OCI-LY3 (cell line): ENCODE measurements at regions not wholly inside any gene's neighbourhood (a gene's known extent, or its start where the extent isn't known, plus 50 kb on each side); places are given as distances from the start of the nearest gene placed in this dataset.

Source experiments
- H2AFZ ChIP-seq: fragments of 200-600, 300-600 bp; shearing (Covaris generic); 2 replicates; pipeline ENCODE4 v1.6.0; 2014; ENCODE audit warnings: antibody characterized with exemption, low read depth, low read length
- H3K27ac ChIP-seq: fragments of 200-600, 300-600 bp; sonication (generic); 2 replicates; pipeline ENCODE4 v1.5.1; 2014; ENCODE audit warnings: mild to moderate bottlenecking, low read length, moderate library complexity, mixed read lengths
- H3K27me3 ChIP-seq: fragments of 200-600, 300-600 bp; sonication (generic); 2 replicates; pipeline ENCODE4 v1.6.1; 2014; ENCODE audit warnings: low read depth, low read length, mixed read lengths
- H3K36me3 ChIP-seq: fragments of 200-600, 300-600 bp; sonication (generic); replicated peaks from 2 replicates; pipeline ENCODE3; 2014; ENCODE audit warnings: low read depth, low read length, mixed read lengths
- H3K4me1 ChIP-seq: fragments of 300-600, 200-600 bp; sonication (generic); 2 replicates; pipeline ENCODE4 v1.6.1; 2014; ENCODE audit warnings: low read length, mixed read lengths
- H3K4me2 ChIP-seq: fragments of 200-600, 300-600 bp; sonication (generic); 2 replicates; pipeline ENCODE4 v1.6.1; 2014; ENCODE audit warnings: low read length, mixed read lengths
- H3K4me3 ChIP-seq: fragments of 300-600, 200-600 bp; sonication (generic); 2 replicates; pipeline ENCODE4 v1.5.1; 2014; ENCODE audit warnings: antibody characterized with exemption, mild to moderate bottlenecking, low read length, moderate library complexity
- H3K79me2 ChIP-seq: fragments of 300-600, 200-600 bp; shearing (Covaris generic); 2 replicates; pipeline ENCODE4 v1.6.1; 2014; ENCODE audit warnings: mild to moderate bottlenecking, low read length, mixed read lengths
- H3K9ac ChIP-seq: fragments of 300-600, 200-600 bp; shearing (Covaris generic); 2 replicates; pipeline ENCODE4 v1.6.0; 2014; ENCODE audit warnings: mild to moderate bottlenecking, low read length, moderate library complexity
- H3K9me3 ChIP-seq: fragments of 200-600, 300-600 bp; shearing (Covaris generic); 2 replicates; pipeline ENCODE4 v1.6.1; 2014; ENCODE audit warnings: low read length, mixed read lengths; ENCODE audit not compliant: insufficient read depth
- H4K20me1 ChIP-seq: fragments of 200-600, 300-600 bp; sonication (generic); 2 replicates; pipeline ENCODE4 v1.6.1; 2016; ENCODE audit warnings: low read length, mixed read lengths; ENCODE audit not compliant: insufficient read depth
- EZH2phosphoT487 ChIP-seq: fragments of 200-600 bp; shearing (Covaris generic); IDR thresholded peaks from 2 replicates; pipeline ENCODE4 v1.6.1; 2018; ENCODE audit warnings: antibody characterized with exemption, mixed run types, low read depth
- TF ChIP-seq, protein P1 (sequence below): fragments of 200-600, 300-600 bp; sonication (generic); IDR thresholded peaks from 2 replicates; pipeline ENCODE4 v1.5.1; 2014; ENCODE audit warnings: antibody characterized with exemption, low read length, low read depth

GRCh38 chr3:99186016-99186415 is 284.5 kb upstream of the DCBLD2 start:
- H3K4me3 ChIP-seq = no peak overlapping the region
- TF ChIP-seq EZH2phosphoT487 = no peak
- TF ChIP-seq, protein P1, sequence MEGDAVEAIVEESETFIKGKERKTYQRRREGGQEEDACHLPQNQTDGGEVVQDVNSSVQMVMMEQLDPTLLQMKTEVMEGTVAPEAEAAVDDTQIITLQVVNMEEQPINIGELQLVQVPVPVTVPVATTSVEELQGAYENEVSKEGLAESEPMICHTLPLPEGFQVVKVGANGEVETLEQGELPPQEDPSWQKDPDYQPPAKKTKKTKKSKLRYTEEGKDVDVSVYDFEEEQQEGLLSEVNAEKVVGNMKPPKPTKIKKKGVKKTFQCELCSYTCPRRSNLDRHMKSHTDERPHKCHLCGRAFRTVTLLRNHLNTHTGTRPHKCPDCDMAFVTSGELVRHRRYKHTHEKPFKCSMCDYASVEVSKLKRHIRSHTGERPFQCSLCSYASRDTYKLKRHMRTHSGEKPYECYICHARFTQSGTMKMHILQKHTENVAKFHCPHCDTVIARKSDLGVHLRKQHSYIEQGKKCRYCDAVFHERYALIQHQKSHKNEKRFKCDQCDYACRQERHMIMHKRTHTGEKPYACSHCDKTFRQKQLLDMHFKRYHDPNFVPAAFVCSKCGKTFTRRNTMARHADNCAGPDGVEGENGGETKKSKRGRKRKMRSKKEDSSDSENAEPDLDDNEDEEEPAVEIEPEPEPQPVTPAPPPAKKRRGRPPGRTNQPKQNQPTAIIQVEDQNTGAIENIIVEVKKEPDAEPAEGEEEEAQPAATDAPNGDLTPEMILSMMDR = no peak
- no peak overlapping the region for H3K4me2 ChIP-seq
- H3K27ac ChIP-seq = no peak overlapping the region
- H3K27me3 ChIP-seq = no peaks in the 10 kb centered on the region
- no peaks in the 10 kb centered on the region for H3K79me2 ChIP-seq
- no peaks in the 10 kb centered on the region for H3K4me1 ChIP-seq
- no peaks in the 10 kb centered on the region for H4K20me1 ChIP-seq
- no peaks in the 10 kb centered on the region for H3K9me3 ChIP-seq
- no peak overlapping the region for H2AFZ ChIP-seq
- no peaks in the 10 kb centered on the region for H3K36me3 ChIP-seq
- no peak overlapping the region for H3K9ac ChIP-seq

DNA sequence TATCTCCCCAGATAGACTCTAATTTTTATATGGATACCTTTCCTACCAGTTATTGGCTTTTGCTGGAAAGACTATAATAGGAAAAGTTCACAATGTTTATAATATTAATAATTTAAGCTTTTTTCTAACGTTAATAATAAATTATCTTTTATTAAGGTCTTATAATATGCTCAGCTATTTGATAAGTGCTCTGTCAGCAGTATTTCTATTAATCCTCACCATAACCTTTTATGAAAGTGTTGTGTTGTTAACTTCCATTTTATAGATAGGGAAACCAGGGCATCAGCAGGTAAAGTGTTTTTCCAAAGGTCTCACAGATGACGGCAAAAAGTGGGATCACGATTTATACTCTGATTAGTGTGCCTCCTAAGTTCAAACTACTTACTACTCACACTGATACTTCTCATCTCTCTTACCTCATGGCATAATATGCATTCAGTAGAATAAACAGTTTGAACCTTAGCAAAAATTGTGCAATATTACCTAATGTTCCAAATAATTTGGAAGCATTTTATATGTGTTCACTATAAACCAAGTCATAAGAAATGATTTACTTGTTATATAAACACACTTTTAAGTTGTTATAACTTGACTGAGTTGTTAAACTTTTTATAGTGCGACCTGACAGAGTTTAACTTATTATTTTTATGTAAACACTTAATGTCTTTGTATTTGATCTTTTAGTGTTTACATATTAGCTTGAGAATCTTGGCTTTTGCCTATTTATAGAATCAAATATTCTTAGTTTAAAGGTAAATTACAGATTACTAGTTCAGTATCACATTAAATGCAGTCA is 274.9 kb upstream of the DCBLD2 start:
- Histone ChIP-seq H3K9ac (no peak overlapping the region), H3K4me1 (no peaks in the 10 kb centered on the region), H3K36me3 (no peaks in the 10 kb centered on the region), H3K9me3 (no peaks in the 10 kb centered on the region), H3K27me3 (no peaks in the 10 kb centered on the region), H4K20me1 (no peaks in the 10 kb centered on the region), H3K79me2 (no peaks in the 10 kb centered on the region), H3K4me2 (no peak overlapping the region), H3K27ac (no peak overlapping the region), H3K4me3 (no peak overlapping the region), H2AFZ (no peak overlapping the region)
- TF ChIP-seq, protein P1 = no peak
- no peak for TF ChIP-seq EZH2phosphoT487

- Histone ChIP-seq H3K4me1 (no peaks in the 10 kb centered on the region), H3K4me2 (no peak overlapping the region), H2AFZ (no peak overlapping the region), H3K9me3 (no peaks in the 10 kb centered on the region), H4K20me1 (no peaks in the 10 kb centered on the region), H3K79me2 (no peaks in the 10 kb centered on the region), H3K36me3 (no peaks in the 10 kb centered on the region), H3K9ac (no peak overlapping the region), H3K4me3 (no peak overlapping the region), H3K27ac (no peak overlapping the region), H3K27me3 (no peaks in the 10 kb centered on the region)
- no peak for TF ChIP-seq EZH2phosphoT487
- TF ChIP-seq, protein P1 = no peak
Observed at GRCh38 chr3:99175276-99175812, 273.8 kb upstream of the DCBLD2 start.

DNA sequence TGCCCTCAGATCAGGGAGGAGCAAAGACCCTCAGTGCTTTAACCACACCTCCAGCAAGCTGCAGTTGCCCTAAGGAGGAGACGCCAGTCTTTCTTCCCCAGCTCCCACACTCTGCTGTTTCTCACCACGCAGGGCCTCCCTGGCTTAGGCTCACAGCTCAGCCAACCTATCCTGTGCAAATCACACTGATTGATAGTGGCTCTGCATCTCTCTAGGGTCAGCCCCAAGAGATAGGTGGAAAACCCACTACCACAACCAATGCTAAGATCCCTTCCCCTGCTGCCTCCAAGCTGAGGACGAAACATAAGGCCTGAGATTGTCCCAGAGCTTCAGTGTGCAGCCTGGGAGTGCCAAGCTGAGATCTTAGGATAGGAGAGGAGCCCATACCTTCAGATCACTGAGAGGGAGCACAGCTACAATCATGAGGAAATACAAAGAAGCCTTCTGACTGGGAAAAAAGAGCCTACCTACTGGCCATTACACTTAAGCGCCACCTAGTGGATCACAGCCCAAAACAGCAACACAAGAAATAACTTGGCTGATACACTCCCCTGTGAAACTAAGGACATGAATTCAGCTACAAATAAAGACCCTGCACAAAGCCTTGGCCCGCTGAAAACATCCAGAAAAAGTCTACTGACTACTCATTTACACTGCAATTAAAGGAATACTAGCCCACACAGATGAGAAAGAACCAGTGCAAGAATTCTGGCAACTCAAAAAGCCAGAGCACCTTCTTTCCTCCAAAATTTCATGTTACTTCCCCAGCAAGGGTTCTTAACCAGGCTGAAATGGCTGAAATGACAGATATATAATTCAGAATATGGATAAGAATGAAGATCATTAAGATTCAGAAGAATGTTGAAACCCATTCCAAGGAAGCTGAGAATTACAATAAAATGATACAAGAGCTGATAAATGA is 271.5 kb upstream of the DCBLD2 start:
- H3K79me2 ChIP-seq = no peaks in the 10 kb centered on the region
- H2AFZ ChIP-seq = peak overlapping the region; percentile 3; the same call in 1 of the 2 replicates
- H3K4me3 ChIP-seq = no peak overlapping the region
- H3K9ac ChIP-seq = no peak overlapping the region
- no peaks in the 10 kb centered on the region for H3K9me3 ChIP-seq
- H3K27me3 ChIP-seq = no peaks in the 10 kb centered on the region
- H4K20me1 ChIP-seq = no peaks in the 10 kb centered on the region
- H3K36me3 ChIP-seq = no peaks in the 10 kb centered on the region
- no peaks in the 10 kb centered on the region for H3K4me1 ChIP-seq
- H3K27ac ChIP-seq = no peak overlapping the region
- TF ChIP-seq, protein P1 = peak; percentile 78
- no peak for TF ChIP-seq EZH2phosphoT487
- H3K4me2 ChIP-seq = no peak overlapping the region
